Endothelial cell of umbilical vein (primary cell): ENCODE measurements at regions not wholly inside any gene's neighbourhood (a gene's known extent, or its start where the extent isn't known, plus 50 kb on each side); places are given as distances from the start of the nearest gene placed in this dataset.

ENCODE experiments used
- BruUV-seq: library from RNA; stranded (reverse); fragments of 400-500 nt; replicated peaks from 2 replicates; lab custom pipeline; 2021; lab: Mats Ljungman, UMichigan
- CTCF ChIA-PET: fragments of 300-600, 350-600 bp; sonication (Branson Sonifier 250); formaldehyde crosslinking; loops from one replicate; lab custom pipeline; 2021; ENCODE audit warnings: antibody characterized with exemption, inconsistent platforms; lab: Charles Lee
- POLR2A ChIA-PET: fragments of 300-600, 350-600 bp; sonication (Branson Sonifier 250); formaldehyde crosslinking; loops from one replicate; lab custom pipeline; 2021; ENCODE audit warnings: antibody characterized with exemption, inconsistent platforms; lab: Charles Lee
- DNase-seq: peaks from one replicate; pipeline ENCODE4 v3.0.0-alpha.2; 2011; ENCODE audit warnings: low read depth, low spot score
- FAIRE-seq: peaks from 2 replicates; lab custom pipeline; 2011; peaks lifted over from hg19 to GRCh38; lab: Jason Lieb, UNC
- H2AFZ ChIP-seq: 2 replicates; pipeline ENCODE4 v1.6.0; 2012; ENCODE audit warnings: low read depth, low read length, control low read depth, inconsistent platforms
- H3K27ac ChIP-seq: 2 replicates; pipeline ENCODE4 v1.5.1; 2011; ENCODE audit warnings: low read depth, mild to moderate bottlenecking, control low read depth, low read length, moderate library complexity; ENCODE audit not compliant: insufficient read depth
- H3K27me3 ChIP-seq, 2 experiments: 2 replicates each; pipeline versions ENCODE4 v1.6.0 to v1.6.1; 2011; ENCODE audit warnings: low read length in 2 of 2, mixed read lengths in 1 of 2; ENCODE audit not compliant: control insufficient read depth in 2 of 2, insufficient read depth in 2 of 2
- H3K36me3 ChIP-seq, 2 experiments: 2 replicates in 1 of 2; 3 replicates in 1 of 2; pipeline ENCODE4 v1.5.1; 2011; ENCODE audit warnings: low read length in 2 of 2, mild to moderate bottlenecking in 1 of 2, moderate library complexity in 1 of 2; ENCODE audit not compliant: control insufficient read depth in 2 of 2, insufficient read depth in 2 of 2; ENCODE audit errors: extremely low read depth in 1 of 2
- H3K4me1 ChIP-seq: 3 replicates; pipeline ENCODE4 v1.5.1; 2011; ENCODE audit warnings: mild to moderate bottlenecking, low read length; ENCODE audit not compliant: control insufficient read depth, insufficient read depth; ENCODE audit errors: extremely low read depth
- H3K4me2 ChIP-seq: 2 replicates; pipeline ENCODE4 v1.6.1; 2011; ENCODE audit warnings: low read length, control low read depth, mixed read lengths; ENCODE audit not compliant: insufficient read depth
- H3K4me3 ChIP-seq, 3 experiments: fragments of 200-600 bp in 1 of 3; sonication (generic), shearing (Covaris generic) in 1 of 3; replicated peaks in 1 of 3; 2 replicates each; pipeline ENCODE4 v1.5.1; 2011 to 2016; ENCODE audit warnings: control low read depth in 3 of 3, low read length in 3 of 3, mild to moderate bottlenecking in 2 of 3, inconsistent platforms in 1 of 3, low read depth in 1 of 3, moderate library complexity in 1 of 3; ENCODE audit not compliant: insufficient read depth in 1 of 3
- H3K79me2 ChIP-seq: 2 replicates; pipeline ENCODE4 v1.6.0; 2012; ENCODE audit warnings: low read length, inconsistent platforms; ENCODE audit not compliant: control insufficient read depth, insufficient read depth
- H3K9ac ChIP-seq: replicated peaks from 2 replicates; pipeline ENCODE3; 2011; ENCODE audit warnings: low read length, control low read depth; ENCODE audit not compliant: insufficient read depth; ENCODE audit errors: extremely low read depth
- H3K9me1 ChIP-seq: replicated peaks from 3 replicates; pipeline ENCODE4 v1.6.0; 2011; ENCODE audit warnings: mild to moderate bottlenecking, low read length; ENCODE audit not compliant: control insufficient read depth, insufficient read depth; ENCODE audit errors: extremely low read depth
- H3K9me3 ChIP-seq: replicated peaks from 2 replicates; pipeline ENCODE4 v1.5.1; 2012; ENCODE audit warnings: low read length, inconsistent platforms; ENCODE audit not compliant: control insufficient read depth, insufficient read depth
- H4K20me1 ChIP-seq: replicated peaks from 2 replicates; pipeline ENCODE3; 2011; ENCODE audit warnings: mild to moderate bottlenecking, low read length; ENCODE audit not compliant: control insufficient read depth, insufficient read depth; ENCODE audit errors: extremely low read depth
- EZH2 ChIP-seq: IDR thresholded peaks from 2 replicates; pipeline ENCODE4 v1.6.1; 2012; ENCODE audit warnings: borderline replicate concordance, low read depth, mild to moderate bottlenecking, moderate library complexity, low read length, inconsistent platforms; ENCODE audit not compliant: severe bottlenecking
- GATA2 ChIP-seq: IDR thresholded peaks from 2 replicates; pipeline ENCODE4 v1.7.0; 2011; ENCODE audit warnings: low read depth, mild to moderate bottlenecking, moderate library complexity, mixed read lengths, low read length; ENCODE audit not compliant: insufficient read length, insufficient read depth
- JUN ChIP-seq: IDR thresholded peaks from 2 replicates; pipeline ENCODE4 v1.6.1; 2011; ENCODE audit warnings: borderline replicate concordance, low read depth; ENCODE audit not compliant: insufficient read length, insufficient read depth
- POLR2A ChIP-seq: IDR thresholded peaks from 2 replicates; pipeline ENCODE4 v1.6.1; 2012; ENCODE audit warnings: low read depth, mild to moderate bottlenecking, control low read depth, low read length
- POLR2AphosphoS5 ChIP-seq: IDR thresholded peaks from 2 replicates; pipeline ENCODE4 v1.6.1; 2012; ENCODE audit warnings: low read depth, mild to moderate bottlenecking, control low read depth, low read length, moderate library complexity; ENCODE audit not compliant: insufficient read depth
- dilution Hi-C: fragments of 300-500 bp; cut with MboI; formaldehyde crosslinking; loops from one replicate; pipeline ENCODE4 v1.15.0; 2019; ENCODE audit warnings: low sequenced_read_pairs; ENCODE audit not compliant: extremely low pct_ligation_motif_present
- intact Hi-C: fragments of 100-400 bp; cut with micrococcal nuclease; formaldehyde crosslinking; loops from one replicate; pipeline ENCODE4 v1.10.0; 2022
- TF ChIP-seq, protein P1 (sequence below), 2 donors: IDR thresholded peaks; 1 replicate in 1 of 2; 2 replicates in 1 of 2; pipeline ENCODE4 v1.5.1; 2011; ENCODE audit warnings: low read length in 2 of 2, mild to moderate bottlenecking in 2 of 2, moderate library complexity in 2 of 2, control low read depth in 1 of 2, inconsistent platforms in 1 of 2, low read depth in 1 of 2; ENCODE audit not compliant: insufficient read depth in 1 of 2; ENCODE audit errors: extremely low read depth in 1 of 2

GRCh38 chr6:26311385-26312095 is 53.5 kb upstream of the BTN3A2 start:
- peak overlapping the region; percentile 20 to 98 (median 95) for H3K4me3 ChIP-seq
- peak overlapping the region; percentile 90 for H3K4me2 ChIP-seq
- peak overlapping the region; percentile 19 for H3K27ac ChIP-seq
- H4K20me1 ChIP-seq, result no peaks in the 10 kb centered on the region
- POLR2A ChIA-PET, result interaction anchor here (0.9 kb wide), 1 partner anchor 153 kb away, joined by 3 read pairs; no protein-coding TSS in a partner anchor
- peak overlapping the region; percentile 52 for H2AFZ ChIP-seq
- FAIRE-seq (peak; percentile 69), DNase-seq (peak; percentile 81)
- intact Hi-C loops (loop anchor here (1.0 kb wide), 3 partner anchors 25 to 242 kb away; no protein-coding TSS in a partner anchor), dilution Hi-C loops (no loop called here)
- CTCF ChIA-PET, result interaction anchor here (1.0 to 1.4 kb wide), 3 partner anchors 39 to 284 kb away, joined by 3 to 4 read pairs (median 3); a partner anchor contains a TSS
- no TSS peak for BruUV-seq
- H3K27me3 ChIP-seq, result peaks cover 4 to 9% of the 10 kb centered on the region in 2 experiments
- no peaks in the 10 kb centered on the region for H3K36me3 ChIP-seq
- no peaks in the 10 kb centered on the region for H3K79me2 ChIP-seq
- H3K4me1 ChIP-seq, result peaks cover 12% of the 10 kb centered on the region
- peak overlapping the region; percentile 7 for H3K9ac ChIP-seq
- H3K9me3 ChIP-seq, result no peaks in the 10 kb centered on the region
- TF ChIP-seq EZH2 (peak; percentile 39), JUN (no peak), POLR2AphosphoS5 (no peak), POLR2A (no peak), GATA2 (no peak)
- TF ChIP-seq, protein P1, sequence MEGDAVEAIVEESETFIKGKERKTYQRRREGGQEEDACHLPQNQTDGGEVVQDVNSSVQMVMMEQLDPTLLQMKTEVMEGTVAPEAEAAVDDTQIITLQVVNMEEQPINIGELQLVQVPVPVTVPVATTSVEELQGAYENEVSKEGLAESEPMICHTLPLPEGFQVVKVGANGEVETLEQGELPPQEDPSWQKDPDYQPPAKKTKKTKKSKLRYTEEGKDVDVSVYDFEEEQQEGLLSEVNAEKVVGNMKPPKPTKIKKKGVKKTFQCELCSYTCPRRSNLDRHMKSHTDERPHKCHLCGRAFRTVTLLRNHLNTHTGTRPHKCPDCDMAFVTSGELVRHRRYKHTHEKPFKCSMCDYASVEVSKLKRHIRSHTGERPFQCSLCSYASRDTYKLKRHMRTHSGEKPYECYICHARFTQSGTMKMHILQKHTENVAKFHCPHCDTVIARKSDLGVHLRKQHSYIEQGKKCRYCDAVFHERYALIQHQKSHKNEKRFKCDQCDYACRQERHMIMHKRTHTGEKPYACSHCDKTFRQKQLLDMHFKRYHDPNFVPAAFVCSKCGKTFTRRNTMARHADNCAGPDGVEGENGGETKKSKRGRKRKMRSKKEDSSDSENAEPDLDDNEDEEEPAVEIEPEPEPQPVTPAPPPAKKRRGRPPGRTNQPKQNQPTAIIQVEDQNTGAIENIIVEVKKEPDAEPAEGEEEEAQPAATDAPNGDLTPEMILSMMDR (IDR thresholded peaks at IDR 0.05; ENCODE audit: extremely low read depth in 1 of 2, insufficient read depth in 1 of 2, low read depth in 1 of 2, low read length in 2 of 2), result no peak
- H3K9me1 ChIP-seq, result no peaks in the 10 kb centered on the region
